Embryonic facial prominence (tissue), 1 donor: ENCODE measurements at regions not wholly inside any gene's neighbourhood (a gene's known extent, or its start where the extent isn't known, plus 50 kb on each side); places are given as distances from the start of the nearest gene placed in this dataset.
"Not testable (repeated sequence)": the region's sequence is repeated elsewhere in the genome, so short reads cannot be mapped to it uniquely, and the experiment has no call there.

Experiments
- DNase-seq: peaks from one replicate; pipeline ENCODE4 v3.0.0-alpha.2; 2016; ENCODE audit errors: extremely low spot score

DNA sequence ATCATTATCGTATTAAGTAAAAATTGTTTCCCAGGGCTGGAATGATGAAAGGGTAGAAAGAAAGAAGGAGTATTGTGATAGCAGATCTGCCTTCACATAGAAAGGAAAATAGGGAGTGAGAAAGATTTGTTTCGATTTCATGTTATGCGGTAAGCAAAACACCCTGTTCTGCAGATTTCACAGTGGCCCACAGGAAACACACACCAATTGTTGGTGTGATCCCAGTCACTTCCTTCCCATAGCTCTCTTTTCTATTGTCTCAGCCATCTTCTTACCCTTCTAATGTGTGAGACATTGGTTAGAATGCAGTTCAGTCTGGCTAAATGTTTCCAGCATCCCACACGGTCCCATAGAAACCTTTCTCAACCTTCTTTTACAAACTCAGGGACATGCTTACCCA is 2709.8 kb downstream of the PCDH7 start:
- DNase-seq, result no peak

- DNase-seq, result no peak
These were observed 2717.2 kb downstream of the PCDH7 start for GRCh38 chr4:33437406-33437805.

GRCh38 chr4:33446953-33447352 is 2726.8 kb downstream of the PCDH7 start:
- DNase-seq, result no peak

DNA sequence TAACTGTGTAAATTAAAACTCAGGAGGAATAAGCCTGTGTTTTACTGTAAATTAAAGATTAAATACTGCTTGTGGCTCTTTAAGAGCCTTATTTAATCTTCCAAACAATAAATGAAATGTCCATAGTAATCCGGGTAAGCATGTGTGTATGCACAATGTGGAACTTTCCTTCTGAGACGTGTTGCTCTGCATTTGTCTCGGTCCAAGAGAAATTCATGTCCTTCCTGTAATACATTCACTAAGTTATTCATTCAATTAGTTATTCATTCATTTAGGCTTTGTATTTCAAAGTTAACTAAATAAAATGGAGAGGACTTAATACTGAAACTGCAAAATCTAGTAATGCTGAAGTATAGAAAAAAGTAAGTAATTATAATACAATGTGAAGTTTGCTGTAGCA is 2728.8 kb downstream of the PCDH7 start:
- DNase-seq, result no peak

- no peak for DNase-seq
These were observed 2733.3 kb downstream of the PCDH7 start for GRCh38 chr4:33453436-33453835.

DNA sequence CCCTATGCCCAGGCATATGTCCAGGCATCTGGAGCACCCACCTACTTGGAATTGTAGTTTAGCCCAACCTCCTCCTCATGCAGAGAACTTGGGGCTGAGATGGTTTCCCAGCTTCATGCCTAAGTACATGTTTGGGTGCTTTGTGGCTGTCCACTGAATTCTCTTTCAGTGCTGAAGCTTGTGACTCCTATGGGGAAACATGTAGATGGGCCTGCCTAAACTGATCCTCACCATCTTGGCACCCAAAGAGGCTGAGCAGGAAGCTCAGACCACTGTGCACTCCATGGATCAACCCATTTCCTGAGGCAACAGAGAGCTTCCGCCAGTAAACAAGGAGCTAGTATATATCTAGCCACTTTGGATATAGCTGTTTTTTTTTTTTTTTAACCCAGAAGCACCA is 2733.7 kb downstream of the PCDH7 start:
- no peak for DNase-seq

DNA sequence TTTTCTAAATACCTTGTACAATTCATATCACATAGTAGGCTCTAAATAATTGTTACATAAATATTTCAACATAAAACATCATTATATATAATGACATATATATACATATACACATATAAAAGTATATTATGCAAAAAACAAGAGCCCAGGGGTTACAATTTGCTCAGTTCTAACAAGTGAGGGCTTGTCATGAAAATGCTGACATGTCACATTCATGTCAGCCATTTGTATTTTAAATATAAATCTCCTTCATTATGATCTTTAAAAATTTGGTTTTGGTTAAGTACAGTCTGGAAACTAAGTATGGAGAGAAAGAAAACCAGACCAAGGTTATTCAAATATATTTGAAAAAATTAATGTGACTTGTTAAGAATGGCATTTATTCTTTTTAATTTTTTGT is 2745.4 kb downstream of the PCDH7 start:
- no peak for DNase-seq

DNA sequence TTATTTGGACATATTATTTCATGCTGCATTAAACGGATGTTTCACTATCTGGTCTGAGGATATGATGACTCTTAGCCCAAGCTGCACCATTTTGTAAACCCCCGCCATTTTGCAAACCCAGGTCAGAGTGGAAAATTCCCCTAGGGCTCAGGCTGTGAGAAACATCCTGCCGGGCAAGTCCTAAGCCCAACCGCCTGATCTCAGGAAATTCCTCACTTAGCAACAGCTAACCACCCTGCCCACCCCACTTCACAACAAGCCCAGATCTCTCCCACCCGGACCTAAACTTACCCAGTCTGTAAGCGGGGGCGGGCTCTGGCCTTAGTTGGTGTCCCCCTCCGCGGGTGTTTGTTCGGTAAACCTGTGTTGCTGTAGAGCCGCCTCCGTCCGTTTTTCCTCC is 2747.1 kb downstream of the PCDH7 start:
- DNase-seq, result no peak

DNA sequence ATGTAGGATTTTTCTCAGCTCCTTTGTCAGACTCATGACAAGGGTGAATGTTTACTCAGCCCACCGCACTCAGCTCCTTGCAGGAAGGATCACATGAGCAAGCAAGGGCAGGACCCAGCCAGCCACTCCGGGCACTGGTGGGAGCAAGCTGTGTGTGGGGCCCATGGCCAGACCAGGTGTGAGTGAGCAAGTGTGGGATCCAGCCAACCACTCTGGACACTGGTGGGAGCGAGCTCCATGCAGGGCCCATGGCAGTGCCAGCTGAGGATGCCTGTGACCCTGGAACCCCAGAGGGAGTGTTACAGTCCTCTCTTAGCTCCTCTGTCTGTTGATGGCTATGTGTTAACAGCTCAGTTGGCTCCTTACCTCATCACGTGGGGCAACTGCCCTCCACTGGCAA is 2750.6 kb downstream of the PCDH7 start:
- no peak for DNase-seq

- DNase-seq, result no peak
These were observed 2757.5 kb downstream of the PCDH7 start for GRCh38 chr4:33477715-33478114.

GRCh38 chr4:33482773-33483172 is 2761.5 kb downstream of the ARAP2 start:
- no peak for DNase-seq

- DNase-seq, result no peak
These were observed 2759.2 kb downstream of the ARAP2 start for GRCh38 chr4:33485111-33485510.

DNA sequence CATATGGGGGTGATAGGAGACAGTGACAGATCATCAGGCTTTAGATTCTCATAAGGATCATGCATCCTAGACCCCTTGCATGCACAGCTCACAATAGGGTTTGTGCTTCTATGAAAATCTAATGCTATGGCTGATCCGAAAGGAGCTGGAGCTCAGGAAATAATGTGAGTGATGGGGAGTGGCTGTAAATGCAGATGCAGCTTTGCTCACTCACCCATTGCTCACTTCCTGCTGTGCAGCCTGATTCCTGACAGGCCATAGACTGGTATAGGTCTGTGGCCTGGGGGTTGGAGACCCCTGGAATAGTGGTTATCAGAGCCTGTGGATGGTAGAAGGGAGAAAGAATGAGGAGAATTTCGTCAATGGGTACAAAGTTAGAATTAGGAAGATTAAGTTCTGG is 2751.1 kb downstream of the ARAP2 start:
- DNase-seq, result no peak

- no peak for DNase-seq
These were observed 2750.2 kb downstream of the ARAP2 start for GRCh38 chr4:33494150-33494549.

- not testable (repeated sequence) for DNase-seq
These were observed 2742.7 kb downstream of the ARAP2 start for GRCh38 chr4:33501587-33501986.

DNA sequence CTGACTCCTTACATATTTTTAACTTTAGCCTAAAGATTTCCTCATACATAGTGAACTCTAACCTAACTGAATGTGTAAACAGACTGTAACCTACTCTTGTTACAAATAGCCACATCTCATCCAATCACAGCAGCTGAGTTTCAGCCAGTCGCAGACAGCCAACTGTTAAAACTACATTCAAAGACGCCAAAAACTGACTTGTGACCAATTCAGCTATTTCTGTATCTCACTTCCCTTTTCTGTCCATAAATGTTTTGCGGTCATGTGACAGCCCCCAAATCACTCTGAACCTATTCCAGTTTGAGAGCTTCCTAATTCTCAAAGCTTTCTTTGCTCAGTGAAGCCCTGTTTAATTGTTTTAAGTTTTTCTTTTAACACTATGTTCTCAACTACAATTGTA is 2731.9 kb downstream of the ARAP2 start:
- DNase-seq, result no peak

GRCh38 chr4:33518856-33519255 is 2725.5 kb downstream of the ARAP2 start:
- no peak for DNase-seq

DNA sequence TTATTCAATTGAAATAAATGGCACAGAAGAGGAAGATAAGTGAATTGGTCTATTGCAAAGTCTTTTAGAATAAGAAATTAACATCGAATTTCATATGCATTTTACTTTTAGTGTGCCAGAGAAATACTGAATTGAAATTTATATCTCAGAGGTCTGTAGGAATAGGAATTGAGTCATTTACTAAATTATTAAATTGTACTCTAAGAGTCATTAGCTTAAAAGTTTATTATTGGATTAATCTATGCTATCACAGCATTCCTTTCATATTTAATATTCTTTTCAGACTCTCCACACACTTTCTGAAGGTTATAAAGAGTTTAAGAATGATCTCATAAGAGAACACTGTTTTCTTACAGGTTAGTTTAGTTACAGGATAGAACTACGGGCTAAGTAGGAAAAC is 2711.5 kb downstream of the ARAP2 start:
- DNase-seq, result no peak

GRCh38 chr4:33536898-33537297 is 2707.4 kb downstream of the ARAP2 start:
- DNase-seq, result no peak

- no peak for DNase-seq
These were observed 2706.8 kb downstream of the ARAP2 start for GRCh38 chr4:33537527-33537926.

DNA sequence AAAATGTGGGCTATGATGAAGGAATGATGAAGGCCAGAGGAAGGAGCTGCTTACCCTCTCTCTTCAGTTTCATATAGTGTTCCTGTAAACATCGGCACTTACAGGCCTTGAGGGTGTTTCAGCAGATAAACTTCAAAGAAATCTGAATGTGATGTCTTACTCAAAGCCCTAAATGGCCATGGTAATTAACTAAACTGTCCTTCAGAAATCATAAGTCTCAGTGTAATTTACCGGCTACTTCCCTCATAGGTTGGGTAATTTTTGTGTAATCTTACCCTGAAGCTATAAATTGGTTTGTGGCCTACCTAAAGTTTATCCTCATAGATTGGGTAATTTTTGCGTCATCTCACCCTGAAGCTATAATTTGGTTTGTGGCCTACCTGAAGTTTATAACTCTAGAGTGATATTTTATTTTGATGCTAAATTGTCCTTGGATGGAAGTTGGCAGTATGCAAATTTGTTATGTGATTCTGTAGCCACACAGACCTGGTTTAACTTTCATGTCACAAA is 2700.3 kb downstream of the ARAP2 start:
- no peak for DNase-seq

- no peak for DNase-seq
These were observed 2693.1 kb downstream of the ARAP2 start for GRCh38 chr4:33551244-33551643.

GRCh38 chr4:33561259-33561658 is 2683.1 kb downstream of the ARAP2 start:
- no peak for DNase-seq

- no peak for DNase-seq
These were observed 2677.7 kb downstream of the ARAP2 start for GRCh38 chr4:33566649-33567048.

GRCh38 chr4:33577791-33578190 is 2666.5 kb downstream of the ARAP2 start:
- no peak for DNase-seq
